ENCODE measurements at regions not wholly inside any gene's neighbourhood (a gene's known extent, or its start where the extent isn't known, plus 50 kb on each side); places are given as distances from the start of the nearest gene placed in this dataset.
"Not testable (repeated sequence)": the region's sequence is repeated elsewhere in the genome, so short reads cannot be mapped to it uniquely, and the experiment has no call there.

DNA sequence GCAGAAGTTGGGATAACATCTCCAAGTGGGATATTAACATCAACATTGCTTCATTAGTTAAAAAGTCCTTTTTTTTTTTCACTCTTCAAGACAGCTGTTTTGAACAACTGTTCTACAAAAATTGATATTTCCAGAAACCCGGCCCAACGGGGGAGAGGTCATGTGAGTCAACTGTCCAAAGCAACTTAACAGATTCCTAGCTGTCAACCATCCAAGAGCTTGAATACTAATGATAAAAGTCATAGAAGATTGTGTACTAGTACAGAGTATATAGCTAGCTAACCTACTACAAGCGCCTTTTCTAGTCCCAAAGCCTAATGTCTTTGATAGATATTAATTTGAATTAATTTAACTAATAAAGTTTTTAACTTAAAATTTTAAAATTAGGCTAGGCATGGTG lies 172.0 kb downstream of the CYB561 start:
- Mint-ChIP-seq H3K36me3 (no peaks in the 10 kb centered on the region), H3K4me3 (no peak overlapping the region), H3K4me1 (peaks cover 18% of the 10 kb centered on the region), H3K9me3 (ENCODE audit: low read depth) (no peaks in the 10 kb centered on the region), H3K27me3 (no peaks in the 10 kb centered on the region), H3K27ac (no peak overlapping the region)
- CTCF ChIA-PET = interaction anchor here (1.1 kb wide), 1 partner anchor 112 kb away, joined by 3 read pairs; no protein-coding TSS in a partner anchor
- DNase-seq = no peak
- no peak for ATAC-seq

DNA sequence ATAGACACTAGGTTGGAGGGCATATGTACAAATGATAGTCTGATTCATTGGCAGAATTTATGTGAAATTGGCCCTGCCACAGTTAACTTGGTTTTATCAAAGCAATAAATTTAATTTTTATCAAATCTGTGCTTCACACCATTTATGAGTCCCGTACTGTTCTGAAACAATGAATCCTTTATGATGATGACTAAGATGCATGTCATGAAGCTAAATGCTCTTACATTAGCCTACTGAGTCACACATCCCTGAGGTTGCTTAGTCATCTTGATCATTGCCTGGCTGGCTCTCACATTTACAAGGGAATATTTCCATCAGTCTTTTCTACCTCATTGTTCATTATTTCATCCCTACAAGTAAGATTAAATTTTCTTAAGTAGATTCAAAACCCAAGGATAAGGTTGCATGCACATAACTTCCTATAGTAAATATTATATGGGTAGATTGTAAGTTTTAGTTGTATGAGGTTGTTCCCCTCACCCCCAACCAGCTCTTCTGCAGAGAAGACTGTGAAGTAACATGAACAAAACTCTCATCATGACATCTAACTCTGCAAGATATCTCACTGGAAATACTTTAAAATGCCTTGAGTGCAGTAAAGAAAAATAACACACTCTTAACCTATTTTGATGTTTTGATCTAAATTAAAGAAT lies 170.7 kb downstream of the CYB561 start:
- H3K27ac Mint-ChIP-seq = no peak overlapping the region
- DNase-seq = no peak
- ATAC-seq = peak; percentile 47
- no peaks in the 10 kb centered on the region for H3K36me3 Mint-ChIP-seq
- no peaks in the 10 kb centered on the region for H3K9me3 Mint-ChIP-seq (ENCODE audit: low read depth)
- H3K27me3 Mint-ChIP-seq = no peaks in the 10 kb centered on the region
- no peak overlapping the region for H3K4me3 Mint-ChIP-seq
- peaks cover 19% of the 10 kb centered on the region for H3K4me1 Mint-ChIP-seq
- CTCF ChIA-PET = no interaction called here

DNA sequence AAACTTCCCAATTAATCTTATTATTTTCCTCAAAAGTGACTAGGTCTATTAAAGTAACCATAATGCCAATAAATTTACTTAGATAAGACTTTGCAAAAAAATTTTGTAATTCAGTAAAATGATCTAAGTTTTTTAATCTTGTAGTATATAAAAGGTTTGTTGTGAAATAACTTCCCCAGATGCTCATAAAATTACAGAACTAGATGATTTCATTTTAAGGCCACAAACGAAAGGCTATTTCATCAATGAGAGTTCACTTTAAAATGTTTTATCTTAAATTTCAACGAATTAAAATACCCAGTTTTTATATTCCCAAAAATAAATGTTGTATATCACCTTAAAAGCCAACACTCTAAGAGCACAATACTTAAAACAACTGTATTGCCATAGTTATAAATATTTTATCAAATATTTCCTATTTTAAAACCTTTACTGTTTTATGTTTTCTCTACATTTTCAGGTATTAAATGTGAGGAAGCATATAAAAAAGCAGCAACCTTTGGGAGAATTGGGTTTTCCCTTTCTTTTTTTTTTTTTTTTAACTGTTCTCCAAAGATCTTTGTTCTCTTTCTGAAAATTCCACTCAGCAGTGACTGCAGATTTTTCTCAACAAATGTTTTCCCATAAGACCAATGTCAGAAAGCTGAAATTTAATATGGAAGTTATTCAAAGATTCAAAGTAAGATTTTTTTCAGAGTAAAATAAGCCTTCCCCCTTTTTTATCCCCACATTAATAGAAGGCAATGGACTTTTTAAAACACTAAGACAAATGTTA lies 169.9 kb downstream of the CYB561 start:
- H3K4me1 Mint-ChIP-seq = peaks cover 15% of the 10 kb centered on the region
- DNase-seq (no peak), ATAC-seq (no peak)
- H3K9me3 Mint-ChIP-seq (ENCODE audit: low read depth) = no peaks in the 10 kb centered on the region
- no peak overlapping the region for H3K27ac Mint-ChIP-seq
- CTCF ChIA-PET = no interaction called here
- no peaks in the 10 kb centered on the region for H3K36me3 Mint-ChIP-seq
- no peaks in the 10 kb centered on the region for H3K27me3 Mint-ChIP-seq
- no peak overlapping the region for H3K4me3 Mint-ChIP-seq

DNA sequence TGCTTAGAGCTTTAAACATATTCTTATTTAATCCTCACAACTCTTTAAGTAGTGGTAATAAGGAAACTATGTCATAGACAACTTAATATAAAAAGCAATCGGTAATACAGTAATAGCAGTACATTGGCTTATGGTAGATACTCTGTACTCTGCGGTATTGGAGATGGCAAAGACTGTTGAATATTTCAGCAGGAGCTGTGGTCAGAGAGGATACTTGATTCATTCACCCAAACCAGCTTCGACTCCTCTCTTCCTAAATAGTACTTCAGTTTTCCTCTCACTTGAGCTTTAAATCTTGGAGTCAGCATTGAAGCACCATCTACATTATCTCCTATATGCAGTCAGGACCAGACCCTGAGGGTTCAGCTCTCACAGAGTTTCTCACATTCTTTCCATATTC lies 169.3 kb downstream of the CYB561 start:
- no peaks in the 10 kb centered on the region for H3K36me3 Mint-ChIP-seq
- H3K4me1 Mint-ChIP-seq = peaks cover 15% of the 10 kb centered on the region
- H3K27me3 Mint-ChIP-seq = no peaks in the 10 kb centered on the region
- H3K27ac Mint-ChIP-seq = no peak overlapping the region
- H3K4me3 Mint-ChIP-seq = no peak overlapping the region
- no peaks in the 10 kb centered on the region for H3K9me3 Mint-ChIP-seq (ENCODE audit: low read depth)
- ATAC-seq (no peak), DNase-seq (no peak)
- CTCF ChIA-PET = interaction anchor here (0.7 kb wide), 1 partner anchor 281 kb away, joined by 3 read pairs; no protein-coding TSS in a partner anchor

DNA sequence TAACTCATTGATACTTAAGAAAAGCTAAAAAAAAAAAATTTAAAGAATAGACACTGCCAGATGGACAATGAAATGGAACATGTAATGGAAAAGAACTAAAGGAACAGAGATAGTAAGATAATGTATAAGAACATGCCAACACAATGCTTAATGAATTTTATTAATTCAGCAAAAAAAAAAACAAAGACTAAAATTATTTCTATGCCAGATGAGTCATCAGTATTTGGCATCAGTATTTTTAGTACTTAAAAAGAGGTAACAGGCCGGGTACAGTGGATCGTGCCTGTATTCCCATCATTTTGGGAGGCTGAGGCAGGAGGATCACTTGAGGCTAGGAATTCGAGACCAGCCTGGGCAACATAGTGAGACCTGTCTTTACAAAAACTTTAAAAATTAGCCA lies 168.5 kb downstream of the CYB561 start:
- Mint-ChIP-seq H3K27ac (no peak overlapping the region), H3K4me1 (peaks cover 15% of the 10 kb centered on the region), H3K9me3 (ENCODE audit: low read depth) (no peaks in the 10 kb centered on the region), H3K4me3 (no peak overlapping the region), H3K27me3 (no peaks in the 10 kb centered on the region), H3K36me3 (no peaks in the 10 kb centered on the region)
- CTCF ChIA-PET = no interaction called here
- ATAC-seq = no peak
- DNase-seq = no peak

DNA sequence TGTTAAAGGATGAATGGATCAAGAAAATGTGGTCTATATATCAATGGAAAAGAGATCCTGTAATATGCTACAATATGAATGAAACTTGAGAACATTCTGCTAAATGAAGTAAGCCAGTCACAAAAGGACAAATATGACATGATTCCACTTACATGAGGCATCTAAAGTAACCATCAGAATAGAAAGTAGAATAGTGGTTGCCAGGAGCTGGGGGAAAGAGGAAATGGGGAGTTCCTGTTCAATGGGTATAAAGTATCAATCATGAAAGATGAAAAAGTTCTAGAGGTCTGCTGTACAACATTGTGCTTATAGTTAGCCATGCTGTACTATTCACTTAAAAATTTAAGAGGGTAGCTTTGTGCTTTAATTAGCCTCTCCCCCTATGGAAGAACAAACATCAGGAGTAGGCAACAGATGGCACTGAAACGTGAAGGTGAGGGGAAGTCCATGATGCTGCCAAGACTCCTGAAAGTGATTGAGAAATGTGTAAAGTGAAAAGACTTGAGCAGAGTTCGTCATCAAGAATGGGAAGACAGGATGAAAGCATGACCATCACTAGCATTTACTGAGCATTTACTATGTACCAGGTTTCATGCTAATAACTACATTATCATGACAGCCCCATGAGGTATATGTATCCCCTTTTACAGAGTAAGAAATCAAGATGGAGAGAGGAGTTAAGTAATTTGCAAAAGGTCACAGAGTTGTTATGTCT lies 167.2 kb downstream of the CYB561 start:
- ATAC-seq = no peak
- CTCF ChIA-PET = interaction anchor here (1.6 kb wide), 1 partner anchor 29 kb away, joined by 3 read pairs; no protein-coding TSS in a partner anchor
- H3K27ac Mint-ChIP-seq = no peak overlapping the region

DNA sequence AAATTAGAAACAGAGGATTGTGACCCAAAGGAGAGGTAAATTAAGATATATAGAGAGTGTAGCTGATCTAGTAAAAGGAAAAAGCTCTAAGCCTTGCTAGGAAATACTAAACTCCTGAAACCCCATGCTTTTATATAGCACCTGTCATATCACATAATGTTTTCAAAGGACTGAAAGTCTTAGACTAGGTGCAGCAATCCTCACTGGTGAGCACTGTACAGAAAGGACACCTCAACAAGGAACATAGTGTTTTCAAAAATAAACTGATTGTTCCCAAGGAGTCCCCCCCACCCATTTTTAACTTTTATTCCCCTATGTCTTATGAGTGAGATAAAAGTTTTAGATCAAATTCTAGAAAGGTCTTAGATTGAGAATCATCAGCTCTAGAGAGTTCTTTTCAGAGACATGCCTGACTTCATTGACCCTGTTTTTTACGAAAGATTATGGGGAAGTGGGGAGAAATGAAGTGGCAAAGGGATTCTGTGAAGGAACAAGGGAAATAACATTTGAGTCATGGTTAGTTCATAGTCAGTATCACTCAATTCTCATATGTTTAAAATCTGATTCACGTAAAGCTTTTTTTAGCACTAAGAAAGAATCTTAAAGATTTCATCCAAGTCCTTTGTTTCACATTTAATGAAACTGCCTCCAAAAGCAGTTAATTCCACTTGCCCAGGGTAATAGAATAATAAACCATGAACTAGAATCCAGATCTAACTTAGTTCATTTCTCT lies 166.4 kb downstream of the CYB561 start:
- CTCF ChIA-PET = interaction anchor here (1.6 kb wide), 1 partner anchor 28 kb away, joined by 3 read pairs; no protein-coding TSS in a partner anchor
- Mint-ChIP-seq H3K36me3 (no peaks in the 10 kb centered on the region), H3K27me3 (no peaks in the 10 kb centered on the region), H3K27ac (no peak overlapping the region), H3K9me3 (ENCODE audit: low read depth) (no peaks in the 10 kb centered on the region), H3K4me1 (peaks cover 15% of the 10 kb centered on the region), H3K4me3 (no peak overlapping the region)
- DNase-seq (no peak), ATAC-seq (no peak)

More for the DNA sequence above, 167.2 kb downstream of the CYB561 start:
- Mint-ChIP-seq H3K36me3 (no peaks in the 10 kb centered on the region), H3K4me1 (peaks cover 15% of the 10 kb centered on the region), H3K27me3 (no peaks in the 10 kb centered on the region), H3K9me3 (ENCODE audit: low read depth) (no peaks in the 10 kb centered on the region), H3K4me3 (no peak overlapping the region)
- no peak for DNase-seq

DNA sequence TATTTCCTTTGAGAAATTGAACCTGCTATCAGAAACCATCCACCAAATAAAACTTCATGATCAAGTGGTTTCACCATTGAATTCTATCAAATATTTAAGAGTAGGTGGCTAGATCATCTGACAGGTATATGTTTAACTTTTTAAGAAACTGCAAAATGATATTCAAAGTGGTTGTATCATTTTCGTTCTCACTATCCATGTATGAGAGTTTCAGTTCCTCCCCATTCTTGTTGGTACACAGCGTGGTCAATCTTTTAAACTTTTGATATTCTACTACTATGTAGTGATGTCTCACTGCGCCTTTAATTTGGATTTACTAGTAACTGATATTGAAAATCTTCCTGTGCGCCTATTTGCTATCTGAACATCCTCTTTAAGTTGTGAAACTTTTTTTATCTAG lies 163.7 kb downstream of the CYB561 start:
- Mint-ChIP-seq H3K36me3 (peaks cover 6% of the 10 kb centered on the region), H3K4me3 (no peak overlapping the region), H3K27me3 (no peaks in the 10 kb centered on the region), H3K4me1 (peaks cover 9% of the 10 kb centered on the region), H3K27ac (no peak overlapping the region), H3K9me3 (ENCODE audit: low read depth) (peaks cover 11% of the 10 kb centered on the region)
- DNase-seq (no peak), ATAC-seq (no peak)
- CTCF ChIA-PET = no interaction called here

DNA sequence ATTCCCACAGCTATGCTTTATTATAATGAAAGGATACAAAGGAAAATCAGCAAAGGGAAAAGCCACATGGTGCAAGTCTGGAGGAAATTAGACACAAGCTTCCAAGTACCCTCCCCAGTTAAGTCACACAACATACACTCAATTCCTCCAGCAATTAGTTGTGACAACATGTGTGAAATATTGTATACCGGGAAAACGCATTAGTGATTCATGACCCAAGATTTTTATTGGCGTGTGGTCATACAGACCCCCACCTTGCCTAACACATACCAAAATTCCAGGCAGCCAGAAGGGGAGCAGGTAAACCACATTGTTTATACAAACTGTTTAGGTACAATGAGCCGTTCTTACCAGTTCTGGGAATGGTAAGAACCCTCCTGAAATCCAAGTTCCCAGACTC lies 160.6 kb downstream of the CYB561 start:
- no peak for ATAC-seq
- Mint-ChIP-seq H3K36me3 (peaks cover 10% of the 10 kb centered on the region), H3K4me1 (no peaks in the 10 kb centered on the region), H3K4me3 (no peak overlapping the region), H3K27me3 (no peaks in the 10 kb centered on the region), H3K9me3 (ENCODE audit: low read depth) (peaks cover 16% of the 10 kb centered on the region), H3K27ac (no peak overlapping the region)
- no peak for DNase-seq
- CTCF ChIA-PET = no interaction called here

DNA sequence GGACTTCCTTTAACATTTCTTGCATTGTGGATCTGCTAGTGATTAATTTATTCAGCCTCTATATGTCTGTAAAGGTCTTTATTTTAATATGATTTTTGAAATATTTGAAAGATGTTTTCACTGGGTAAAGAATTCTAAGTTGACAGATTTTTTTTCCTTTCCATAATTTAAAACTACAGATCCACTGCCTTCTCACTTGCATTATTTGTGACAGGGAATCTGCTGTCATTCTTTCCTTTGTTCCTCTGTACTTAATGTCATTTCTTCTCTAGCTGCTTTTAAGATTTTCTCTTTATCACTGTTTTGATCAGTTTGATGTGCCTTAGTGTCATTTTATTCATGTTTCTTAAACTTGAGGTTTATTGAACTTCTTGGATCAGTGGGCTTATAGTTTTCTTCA lies 159.9 kb downstream of the CYB561 start:
- Mint-ChIP-seq H3K4me1 (no peaks in the 10 kb centered on the region), H3K27ac (no peak overlapping the region), H3K4me3 (no peak overlapping the region), H3K36me3 (peaks cover 11% of the 10 kb centered on the region), H3K9me3 (ENCODE audit: low read depth) (peaks cover 16% of the 10 kb centered on the region), H3K27me3 (no peaks in the 10 kb centered on the region)
- DNase-seq (no peak), ATAC-seq (no peak)
- CTCF ChIA-PET = no interaction called here

DNA sequence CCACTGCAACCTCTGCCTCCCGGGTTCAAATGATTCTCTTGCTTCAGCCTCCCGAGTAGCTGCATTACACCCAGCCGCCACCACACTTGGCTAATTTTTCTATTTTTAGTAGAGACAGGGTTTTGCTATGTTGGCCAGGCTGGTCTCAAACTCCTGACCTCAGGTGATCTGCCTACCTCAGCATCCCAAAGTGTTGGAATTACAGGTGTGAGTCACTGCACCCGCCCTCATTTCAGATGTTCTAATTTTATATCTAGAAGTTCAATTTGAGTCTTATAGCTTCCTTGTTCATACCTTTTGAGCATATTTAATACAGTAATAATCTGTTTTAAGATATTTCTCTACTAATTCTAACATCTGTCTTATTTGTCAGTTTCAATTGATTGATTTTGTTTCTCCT lies 159.1 kb downstream of the CYB561 start:
- peaks cover 16% of the 10 kb centered on the region for H3K9me3 Mint-ChIP-seq (ENCODE audit: low read depth)
- H3K4me3 Mint-ChIP-seq, DNase-seq, H3K27me3 Mint-ChIP-seq, H3K4me1 Mint-ChIP-seq, ATAC-seq, H3K27ac Mint-ChIP-seq, CTCF ChIA-PET: not testable (repeated sequence)
- H3K36me3 Mint-ChIP-seq = peaks cover 13% of the 10 kb centered on the region

DNA sequence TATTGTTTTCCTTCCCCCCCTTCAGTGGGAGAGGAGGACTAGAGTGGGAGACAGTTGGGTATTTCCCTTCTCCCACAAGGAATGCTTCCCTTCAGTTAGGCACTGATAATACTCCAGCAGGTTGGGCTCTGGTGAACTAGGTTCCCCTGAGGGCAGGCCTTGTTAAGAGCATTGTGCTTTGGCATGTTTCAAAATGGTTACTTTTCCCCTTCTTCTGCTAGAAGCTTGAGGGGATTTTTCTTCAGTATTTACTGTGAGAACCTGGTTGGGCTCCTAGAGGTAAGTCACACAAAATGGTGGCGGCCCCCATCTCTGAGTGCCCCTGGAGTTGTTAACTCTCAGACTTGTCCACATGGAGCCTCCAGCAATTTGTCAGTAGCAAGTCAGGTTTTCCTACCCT lies 156.2 kb downstream of the CYB561 start:
- Mint-ChIP-seq H3K27ac (no peak overlapping the region), H3K9me3 (ENCODE audit: low read depth) (peaks cover 16% of the 10 kb centered on the region), H3K4me1 (no peaks in the 10 kb centered on the region), H3K4me3 (no peak overlapping the region), H3K36me3 (peaks cover 14% of the 10 kb centered on the region), H3K27me3 (no peaks in the 10 kb centered on the region)
- DNase-seq (no peak), ATAC-seq (no peak)
- CTCF ChIA-PET = no interaction called here

DNA sequence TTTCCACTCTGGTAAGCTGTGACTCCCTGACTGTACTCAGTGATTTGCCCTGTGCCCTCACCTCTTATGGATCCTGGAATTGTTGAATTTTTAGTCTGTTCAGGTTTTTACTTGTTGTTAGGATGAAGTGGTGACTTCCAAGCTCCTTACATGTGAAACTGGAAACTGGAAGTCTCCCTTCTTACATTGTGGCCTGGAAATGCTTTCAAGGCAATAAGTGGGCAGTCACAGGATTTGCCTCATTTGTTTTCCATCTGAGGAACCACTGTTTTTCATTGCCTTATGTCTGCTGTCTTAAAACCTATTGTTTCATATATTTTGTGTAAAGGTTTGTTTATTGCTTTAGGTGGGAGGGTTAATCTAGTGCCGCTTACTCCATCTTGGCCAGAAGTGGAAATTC lies 155.8 kb downstream of the CYB561 start:
- no peak for ATAC-seq
- Mint-ChIP-seq H3K9me3 (ENCODE audit: low read depth) (peaks cover 13% of the 10 kb centered on the region), H3K36me3 (peaks cover 14% of the 10 kb centered on the region), H3K4me1 (no peaks in the 10 kb centered on the region), H3K27me3 (no peaks in the 10 kb centered on the region), H3K27ac (no peak overlapping the region), H3K4me3 (no peak overlapping the region)
- CTCF ChIA-PET = no interaction called here
- DNase-seq = no peak

Data from activated CD8-positive, alpha-beta memory T cell treated with anti-CD3 and anti-CD28 coated beads, Interleukin-2, amount 10 ng/mL, durations not matched to agents 7 days and 5 days (primary cell).